Ovary (tissue), 3 donors: ENCODE measurements at regions not wholly inside any gene's neighbourhood (a gene's known extent, or its start where the extent isn't known, plus 50 kb on each side); places are given as distances from the start of the nearest gene placed in this dataset.

Experiments
- CTCF ChIP-seq, 3 donors: fragments of 450-650 bp in 2 of 3; fragments of 200-600 bp in 1 of 3; IDR thresholded peaks; one replicate each; pipeline versions ENCODE4 v1.5.1 to v1.8.0; 2016 to 2022; ENCODE audit warnings: antibody characterized with exemption in 3 of 3, mild to moderate bottlenecking in 1 of 3
- POLR2A ChIP-seq: fragments of 450-650 bp; IDR thresholded peaks from one replicate; pipeline ENCODE4 v1.6.1; 2017; ENCODE audit warnings: antibody characterized with exemption, mild to moderate bottlenecking, moderate library complexity
- donor health status: DM: no; HTN: no; CAD: no.

- no peak for TF ChIP-seq CTCF (IDR thresholded peaks at IDR 0.05)
- TF ChIP-seq POLR2A: no peak
Observed at GRCh38 chr9:75467142-75467541, 378.8 kb downstream of the OSTF1 start.
